NCI-H1092 treated with DMSO at 0.1 percent for 48 hours (cell line): ENCODE measurements at regions not wholly inside any gene's neighbourhood (a gene's known extent, or its start where the extent isn't known, plus 50 kb on each side); places are given as distances from the start of the nearest gene placed in this dataset.

Experiments used
- DNase-seq: peaks from one replicate; lab custom pipeline; 2025; lab: John Stamatoyannopoulos, UW

DNA sequence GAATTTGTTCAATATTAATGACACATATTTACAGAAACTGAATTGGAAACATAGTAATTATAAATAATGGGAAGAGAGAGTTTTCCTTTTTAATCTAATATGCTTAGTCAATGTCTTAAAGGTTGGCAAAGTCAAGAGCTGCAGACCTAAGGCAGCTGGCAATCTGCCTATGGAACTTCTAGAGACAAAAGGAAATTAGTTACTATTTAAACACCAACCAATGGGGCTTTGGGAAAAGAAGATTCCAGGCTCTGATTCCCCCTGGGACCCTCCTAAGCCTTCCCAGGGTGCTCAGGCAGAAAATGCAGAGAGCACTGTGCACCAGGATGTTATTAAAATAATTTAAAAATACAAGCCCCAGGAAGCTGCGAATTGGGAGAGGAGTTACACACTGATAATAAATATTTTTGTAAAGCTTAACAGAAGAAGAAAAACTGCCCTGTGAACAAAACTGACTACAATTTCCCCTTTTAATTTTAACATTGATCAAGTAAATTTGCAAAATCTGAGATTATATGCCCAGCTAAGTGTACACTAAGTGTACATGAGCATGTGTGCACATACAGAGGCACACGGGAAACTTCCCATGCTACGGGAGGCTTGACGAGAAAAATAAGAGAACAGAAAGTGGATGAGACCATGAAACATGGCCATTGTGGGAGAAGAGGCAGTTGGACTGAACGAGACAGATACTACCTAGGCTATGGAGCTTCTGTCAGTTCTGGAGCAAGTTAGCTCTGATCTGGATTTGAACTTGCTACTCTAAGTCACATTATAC lies 77.4 kb upstream of the ADAMTS16 start:
- no peak for DNase-seq

DNA sequence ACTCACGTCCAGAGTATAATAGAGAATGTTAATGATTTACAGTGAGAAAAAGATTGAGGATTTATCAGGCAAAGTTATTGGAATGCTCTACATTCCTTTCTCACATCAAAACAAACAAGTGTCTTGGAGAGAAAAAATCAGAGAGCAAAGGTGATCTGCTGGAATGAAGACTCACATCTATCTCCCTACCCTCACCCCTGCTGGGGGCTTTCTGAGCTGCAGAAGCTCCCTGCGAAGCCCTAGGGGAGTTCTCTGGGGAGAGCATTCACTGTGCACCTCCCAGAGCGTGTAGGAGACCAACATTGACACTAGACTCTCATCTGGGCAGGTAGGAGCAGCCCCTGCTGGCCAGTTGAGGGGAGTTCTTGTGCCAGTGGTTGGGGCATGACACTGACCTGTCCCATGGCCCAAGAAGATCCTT lies 76.6 kb upstream of the ADAMTS16 start:
- DNase-seq: no peak

DNA sequence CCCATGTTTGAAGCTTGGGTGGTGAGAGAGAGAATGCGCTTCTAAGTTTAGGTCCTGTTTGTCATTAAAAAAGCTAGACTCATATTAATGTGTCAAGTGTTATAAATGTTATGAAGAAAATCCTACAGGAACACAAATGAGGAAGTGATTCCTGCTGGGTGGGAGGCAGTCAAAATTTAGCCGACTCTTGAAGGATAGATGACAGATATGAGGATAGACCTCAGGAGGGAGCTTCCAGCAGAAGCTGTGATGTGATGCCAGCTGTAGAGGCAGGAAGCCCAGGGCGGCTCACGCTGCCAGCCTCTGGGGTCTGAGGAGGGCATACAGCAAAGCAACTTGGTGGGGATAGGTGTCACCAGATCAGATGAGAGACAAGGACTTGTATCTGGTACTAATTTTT lies 74.7 kb upstream of the ADAMTS16 start:
- DNase-seq: no peak

DNA sequence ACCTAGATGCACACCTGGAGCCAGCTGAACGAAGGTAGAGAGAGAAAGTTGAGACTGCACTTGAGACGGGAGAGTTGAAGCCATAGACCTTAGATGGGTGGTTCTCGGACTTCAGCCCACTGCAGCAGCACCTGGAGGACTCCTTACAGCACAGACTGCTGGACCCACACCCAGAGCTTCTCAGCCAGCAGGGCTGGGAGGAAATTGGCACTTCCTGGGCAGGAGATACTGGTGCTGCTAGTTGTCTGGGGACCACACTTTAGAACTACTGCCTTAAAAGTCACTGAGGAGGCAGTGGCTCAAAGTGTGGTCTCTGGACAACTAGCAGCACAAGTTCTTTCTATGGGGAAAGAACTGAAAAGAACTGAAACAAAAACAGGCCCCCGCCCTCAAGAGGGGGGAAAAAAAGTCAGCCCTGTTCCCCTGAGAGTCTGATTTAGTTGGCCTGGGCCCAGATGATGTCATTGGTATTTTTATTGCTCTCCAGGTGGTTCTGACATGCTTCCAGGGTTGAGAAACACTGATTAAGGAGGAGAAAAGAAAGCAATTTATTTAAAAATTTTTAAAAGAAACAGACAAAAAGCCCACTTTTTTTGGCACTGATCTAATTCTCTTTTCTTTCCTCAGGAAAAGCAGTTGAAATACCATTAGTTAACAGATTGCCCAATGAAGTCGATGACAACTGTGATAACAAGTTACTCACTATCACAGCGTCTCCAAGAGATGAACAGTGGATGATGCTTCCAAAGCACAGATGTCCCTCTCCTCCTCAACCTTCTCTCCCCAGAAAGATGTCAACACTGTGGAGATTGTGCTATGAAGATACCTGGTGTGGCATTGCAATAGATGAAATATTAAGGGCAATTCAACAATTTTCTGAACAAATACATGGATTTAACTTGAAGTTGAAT lies 73.6 kb upstream of the ADAMTS16 start:
- DNase-seq: no peak

DNA sequence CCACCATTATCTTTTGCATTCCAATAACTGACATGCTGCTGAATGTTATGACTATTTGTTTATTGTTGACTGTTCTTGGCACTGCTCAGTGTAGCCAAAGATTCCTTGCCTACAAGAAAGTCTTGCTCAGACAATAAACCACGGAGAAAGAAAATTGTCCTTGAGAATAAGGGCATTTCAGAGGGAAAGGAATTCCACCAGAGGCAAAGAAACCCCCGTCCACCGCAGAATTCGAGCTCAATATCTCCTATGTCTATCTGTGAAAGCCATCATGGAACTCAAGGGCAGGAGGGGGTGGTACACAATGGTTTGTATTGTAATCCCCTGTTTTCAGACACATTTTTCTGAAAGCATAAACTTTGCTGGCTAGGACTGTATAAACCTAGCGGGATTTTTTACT lies 70.3 kb upstream of the ADAMTS16 start:
- DNase-seq: no peak

DNA sequence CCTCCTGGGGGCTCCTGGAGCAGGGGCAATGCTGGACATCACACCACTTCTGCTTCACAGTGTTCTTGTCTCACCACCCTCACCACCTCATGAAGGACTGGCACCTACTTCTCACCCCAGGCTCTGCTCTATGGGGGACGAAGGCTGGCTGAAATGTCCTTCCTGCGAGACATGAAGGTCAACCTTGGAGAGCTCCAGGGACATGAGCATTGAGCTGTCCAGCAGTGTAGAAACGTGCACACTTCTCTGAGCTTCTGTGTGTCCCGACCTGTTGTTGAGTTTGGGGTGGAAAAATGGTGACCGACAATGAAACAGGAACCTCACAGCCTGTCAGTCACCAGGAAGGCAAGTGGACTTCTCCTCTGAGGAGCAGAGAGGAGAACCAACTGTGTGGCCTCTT lies 68.6 kb upstream of the ADAMTS16 start:
- DNase-seq: no peak

DNA sequence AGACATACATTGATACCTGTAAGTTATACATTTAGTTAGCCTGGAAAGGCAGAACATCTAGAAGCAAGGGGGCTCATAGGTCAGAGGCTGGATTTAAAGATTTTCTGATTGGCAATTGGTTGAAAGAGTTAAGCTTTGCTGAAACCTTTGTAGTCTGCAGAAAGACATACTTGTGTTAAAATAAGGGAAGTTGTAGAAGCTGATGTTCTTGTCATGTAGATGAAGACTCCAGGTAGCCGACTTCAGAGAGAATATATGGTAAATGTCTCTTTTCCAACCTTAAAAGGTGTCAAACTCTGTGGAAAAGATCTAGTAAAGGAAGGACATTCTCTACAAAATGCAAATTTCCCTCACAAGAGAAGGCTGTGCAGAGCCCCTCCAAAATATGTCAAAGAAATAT lies 62.9 kb upstream of the ADAMTS16 start:
- no peak for DNase-seq

DNA sequence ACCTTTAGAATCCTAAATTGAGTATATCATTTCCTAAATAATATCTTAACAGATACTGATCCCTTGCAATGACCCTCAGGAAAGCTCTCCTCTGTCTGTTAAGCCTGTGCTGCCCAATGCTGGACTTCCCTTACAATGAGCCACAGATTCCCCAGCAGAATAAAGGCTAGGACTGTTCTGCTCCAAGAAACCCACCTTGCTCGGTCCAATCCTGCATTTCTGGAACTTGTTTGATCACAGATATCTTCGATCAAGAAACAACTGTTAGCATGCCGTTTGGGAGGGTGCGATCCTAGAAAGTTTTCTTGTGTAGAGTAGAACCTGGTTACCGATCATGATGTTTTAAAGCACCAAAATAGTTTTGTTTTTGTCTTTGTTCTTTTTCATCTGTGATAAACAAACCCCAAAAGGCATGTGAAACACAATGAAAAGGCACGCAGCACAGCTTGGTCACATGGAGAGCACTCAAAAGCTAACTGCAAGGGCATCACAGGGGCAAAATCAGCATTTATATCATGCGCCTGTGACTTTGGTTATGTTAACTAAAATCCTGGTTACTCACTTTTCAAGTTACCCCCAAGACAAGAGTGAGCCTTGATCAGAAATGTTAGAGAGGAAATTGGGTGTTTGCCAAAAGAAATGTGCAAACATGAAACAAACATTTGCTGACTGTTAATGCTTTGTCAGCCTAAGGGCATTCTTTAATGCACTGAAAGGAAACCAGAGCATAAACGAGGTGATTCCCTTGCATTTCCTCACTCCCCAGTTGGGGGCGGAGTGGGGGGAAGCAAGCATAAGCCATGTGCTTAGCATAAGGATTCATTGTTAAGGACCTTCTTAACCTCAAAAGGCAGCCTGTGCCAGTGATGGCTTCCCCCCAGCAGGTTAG lies 61.9 kb upstream of the ADAMTS16 start:
- DNase-seq: no peak

DNA sequence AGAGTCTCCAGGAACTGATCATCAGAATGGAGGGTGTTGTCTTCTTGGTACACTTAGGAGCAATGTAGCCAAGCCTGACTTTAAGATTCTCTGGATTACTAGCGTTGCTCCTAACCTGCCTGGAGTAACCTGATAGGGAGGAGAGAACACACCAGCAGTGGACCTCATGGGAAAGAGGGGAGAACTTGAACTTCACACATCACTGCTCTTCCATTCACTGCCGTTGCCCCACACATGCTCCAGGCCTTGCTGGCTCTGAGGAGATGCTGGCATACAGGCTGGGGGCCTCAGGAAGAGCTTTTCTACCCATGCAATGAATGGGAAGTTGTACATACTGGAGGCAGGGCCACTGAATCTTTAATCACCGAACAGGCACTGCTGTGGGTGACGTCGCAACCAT lies 60.3 kb upstream of the ADAMTS16 start:
- DNase-seq: no peak

DNA sequence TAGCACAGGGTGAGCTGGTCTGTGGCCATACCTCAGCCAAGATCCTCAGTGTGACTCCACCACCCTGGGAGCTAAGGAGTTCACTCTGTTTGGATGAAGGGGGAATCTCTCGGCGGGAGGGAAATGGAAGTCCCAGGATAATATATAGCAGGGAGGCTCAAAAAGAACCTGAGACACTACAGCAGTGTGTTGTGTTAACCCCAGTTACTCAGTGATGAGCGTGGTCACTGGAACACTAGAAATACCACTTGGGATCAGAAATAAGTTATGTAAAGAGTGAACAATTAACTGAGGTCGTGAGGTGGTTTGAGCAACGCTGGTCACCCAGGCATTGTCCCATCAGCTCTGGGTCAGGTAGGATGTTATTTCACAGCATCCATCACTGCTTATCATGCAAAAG lies 59.3 kb upstream of the ADAMTS16 start:
- DNase-seq: no peak

DNA sequence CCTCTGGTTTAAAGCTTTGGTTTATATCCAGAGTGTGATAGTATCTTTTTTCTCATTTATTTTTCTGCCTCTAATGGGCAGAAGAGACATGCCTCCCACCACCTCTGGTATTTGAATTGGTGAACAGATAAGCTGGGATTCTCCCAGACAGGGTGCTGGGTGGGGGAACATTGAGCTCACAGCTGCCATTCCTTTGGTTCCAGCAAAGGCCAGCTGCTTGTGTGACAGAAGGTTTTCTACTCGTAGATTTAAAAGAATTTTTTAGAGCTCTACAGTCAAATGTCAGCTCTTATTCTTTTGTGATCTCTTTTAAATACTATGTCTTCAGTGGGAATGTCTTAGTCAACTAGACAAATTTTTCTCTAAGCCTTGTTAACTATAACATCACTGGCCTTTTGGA lies 54.7 kb upstream of the ADAMTS16 start:
- no peak for DNase-seq

DNA sequence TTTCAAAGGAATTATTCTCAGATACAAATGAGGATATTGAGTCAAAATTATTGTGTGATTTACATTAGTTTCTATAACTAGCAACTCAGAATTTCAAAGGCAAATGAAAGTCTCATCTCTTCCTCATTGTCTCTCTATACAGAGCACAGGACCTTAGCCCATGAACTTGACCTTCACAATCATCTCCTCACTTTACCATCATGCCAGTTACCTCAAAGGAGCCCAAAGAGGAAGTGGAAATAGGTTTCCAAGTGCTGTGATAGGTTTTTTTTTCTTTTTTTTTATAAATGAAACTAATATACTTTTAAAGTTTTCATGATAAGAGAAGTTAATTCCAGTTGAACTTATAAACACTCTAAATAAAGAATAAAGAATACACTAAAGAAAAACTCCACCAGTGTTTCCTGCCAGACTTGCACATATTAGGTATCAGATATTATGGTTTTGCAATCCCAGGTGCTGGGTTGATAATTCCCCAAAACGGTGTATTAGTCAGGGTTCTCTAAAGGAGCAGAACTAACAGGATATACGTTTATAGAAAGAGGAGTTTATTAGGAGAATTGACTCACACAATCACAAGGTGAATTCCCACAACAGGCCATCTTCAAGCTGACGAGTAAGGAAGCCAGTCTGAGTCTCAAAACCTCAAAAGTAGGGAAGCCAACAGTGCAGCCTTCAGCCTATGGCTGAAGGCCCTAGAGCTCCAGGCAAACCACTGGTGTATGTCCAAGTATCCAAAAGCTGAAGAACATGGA lies 50.1 kb upstream of the ADAMTS16 start:
- DNase-seq: no peak
